ENCODE measurements at regions not wholly inside any gene's neighbourhood (a gene's known extent, or its start where the extent isn't known, plus 50 kb on each side); places are given as distances from the start of the nearest gene placed in this dataset.
"Not testable (repeated sequence)": the region's sequence is repeated elsewhere in the genome, so short reads cannot be mapped to it uniquely, and the experiment has no call there.

- Histone ChIP-seq H3K27me3 (ENCODE audit: control insufficient read depth in 3 of 3, insufficient read depth in 3 of 3, low read depth in 1 of 3, low read length in 3 of 3) (peaks cover 0 to 1% (median 0%) of the 10 kb centered on the region in 3 experiments), H3K4me2 (ENCODE audit: insufficient read depth, low read length, poor library complexity, severe bottlenecking) (no peak overlapping the region), H4K8ac (ENCODE audit: low read depth, low read length) (no peak overlapping the region), H3K23ac (ENCODE audit: low read depth, low read length, poor library complexity) (peak overlapping the region; percentile 82), H3K14ac (ENCODE audit: low read length) (peak overlapping the region; percentile 39), H3K4me3 (ENCODE audit: low read length in 2 of 2) (peak overlapping the region in 1 of 2 donors; percentile 60), H3K4ac (ENCODE audit: low read length) (no peak overlapping the region), H3K9me3 (replicated peaks in 1 of 2; ENCODE audit: control insufficient read depth in 2 of 2, insufficient read depth in 1 of 2, low read depth in 1 of 2, low read length in 2 of 2) (peaks cover 0 to 5% of the 10 kb centered on the region in 2 donors), H4K91ac (ENCODE audit: low read depth, low read length, poor library complexity) (no peak overlapping the region), H3K27ac (replicated peaks; ENCODE audit: low read length) (no peak overlapping the region), H2AK5ac (ENCODE audit: low read depth, low read length) (peak overlapping the region; percentile 99), H2BK120ac (ENCODE audit: low read depth, low read length) (no peak overlapping the region), H3K9ac (ENCODE audit: low read depth, low read length, poor library complexity) (peak overlapping the region; percentile 0), H3K18ac (ENCODE audit: low read length) (peak overlapping the region; percentile 89), H3K4me1 (ENCODE audit: control insufficient read depth in 2 of 2, insufficient read depth in 1 of 2, low read depth in 1 of 2, low read length in 2 of 2) (peaks cover 0 to 20% of the 10 kb centered on the region in 2 donors), H2BK5ac (ENCODE audit: low read length) (no peak overlapping the region), H3K36me3 (replicated peaks in 1 of 2; ENCODE audit: control insufficient read depth in 2 of 2, insufficient read depth in 2 of 2, low read length in 2 of 2) (no peaks in the 10 kb centered on the region), H2AFZ (ENCODE audit: low read length) (no peak overlapping the region), H3K79me1 (ENCODE audit: low read depth, low read length) (no peaks in the 10 kb centered on the region), H2BK12ac (ENCODE audit: low read length) (peak overlapping the region; percentile 98), H2BK15ac (ENCODE audit: low read length) (peak overlapping the region; percentile 81)
- no CpG with 5 or more reads among the region's 13 CpGs for WGBS, 2 donors (ENCODE audit: extremely low coverage in 2 of 2, insufficient read length in 2 of 2, insufficient replicate concordance in 1 of 2)
- no peak for DNase-seq (ENCODE audit: low spot score)
Observed at GRCh38 chr16:86955136-86955855, 361.9 kb downstream of the C16orf95 start.

GRCh38 chr16:86956437-86956836 lies 360.8 kb downstream of the C16orf95 start:
- Histone ChIP-seq H3K36me3 (replicated peaks in 1 of 2; ENCODE audit: control insufficient read depth in 2 of 2, insufficient read depth in 2 of 2, low read length in 2 of 2) (no peaks in the 10 kb centered on the region), H4K91ac (ENCODE audit: low read depth, low read length, poor library complexity) (no peak overlapping the region), H2BK5ac (ENCODE audit: low read length) (no peak overlapping the region), H4K8ac (ENCODE audit: low read depth, low read length) (no peak overlapping the region), H3K79me1 (ENCODE audit: low read depth, low read length) (no peaks in the 10 kb centered on the region), H3K23ac (ENCODE audit: low read depth, low read length, poor library complexity) (peak overlapping the region; percentile 74), H3K4me1 (ENCODE audit: control insufficient read depth in 2 of 2, insufficient read depth in 1 of 2, low read depth in 1 of 2, low read length in 2 of 2) (peaks cover 0 to 25% of the 10 kb centered on the region in 2 donors), H3K14ac (ENCODE audit: low read length) (peak overlapping the region; percentile 40), H2BK120ac (ENCODE audit: low read depth, low read length) (no peak overlapping the region), H3K4ac (ENCODE audit: low read length) (no peak overlapping the region), H3K4me2 (ENCODE audit: insufficient read depth, low read length, poor library complexity, severe bottlenecking) (no peak overlapping the region), H2AK5ac (ENCODE audit: low read depth, low read length) (peak overlapping the region; percentile 42), H3K4me3 (ENCODE audit: low read length in 2 of 2) (no peak overlapping the region), H3K27me3 (ENCODE audit: control insufficient read depth in 3 of 3, insufficient read depth in 3 of 3, low read depth in 1 of 3, low read length in 3 of 3) (no peaks in the 10 kb centered on the region), H2AFZ (ENCODE audit: low read length) (no peak overlapping the region), H3K9me3 (replicated peaks in 1 of 2; ENCODE audit: control insufficient read depth in 2 of 2, insufficient read depth in 1 of 2, low read depth in 1 of 2, low read length in 2 of 2) (peaks cover 0 to 5% of the 10 kb centered on the region in 2 donors), H2BK15ac (ENCODE audit: low read length) (no peak overlapping the region), H3K27ac (replicated peaks; ENCODE audit: low read length) (no peak overlapping the region), H2BK12ac (ENCODE audit: low read length) (no peak overlapping the region), H3K9ac (ENCODE audit: low read depth, low read length, poor library complexity) (no peak overlapping the region), H3K18ac (ENCODE audit: low read length) (peak overlapping the region; percentile 79)
- no CpG with 5 or more reads among the region's 15 CpGs for WGBS, 2 donors (ENCODE audit: extremely low coverage in 2 of 2, insufficient read length in 2 of 2, insufficient replicate concordance in 1 of 2)
- no peak for DNase-seq (ENCODE audit: low spot score)

GRCh38 chr16:86957662-86958198 lies 359.5 kb downstream of the C16orf95 start:
- no CpG with 5 or more reads among the region's 12 CpGs for WGBS, 2 donors (ENCODE audit: extremely low coverage in 2 of 2, insufficient read length in 2 of 2, insufficient replicate concordance in 1 of 2)
- peaks cover 0 to 27% of the 10 kb centered on the region in 2 donors for H3K4me1 ChIP-seq (ENCODE audit: control insufficient read depth in 2 of 2, insufficient read depth in 1 of 2, low read depth in 1 of 2, low read length in 2 of 2)
- not testable (repeated sequence) for H3K4me3 ChIP-seq (ENCODE audit: low read length in 2 of 2); H4K8ac ChIP-seq (ENCODE audit: low read depth, low read length); H3K79me1 ChIP-seq (ENCODE audit: low read depth, low read length); H2BK12ac ChIP-seq (ENCODE audit: low read length); H3K9ac ChIP-seq (ENCODE audit: low read depth, low read length, poor library complexity); H3K27me3 ChIP-seq (ENCODE audit: control insufficient read depth in 3 of 3, insufficient read depth in 3 of 3, low read depth in 1 of 3, low read length in 3 of 3); H3K4me2 ChIP-seq (ENCODE audit: insufficient read depth, low read length, poor library complexity, severe bottlenecking); H3K18ac ChIP-seq (ENCODE audit: low read length); DNase-seq (ENCODE audit: low spot score); H2AFZ ChIP-seq (ENCODE audit: low read length); H3K4ac ChIP-seq (ENCODE audit: low read length); H3K27ac ChIP-seq (replicated peaks; ENCODE audit: low read length); H3K36me3 ChIP-seq (replicated peaks in 1 of 2; ENCODE audit: control insufficient read depth in 2 of 2, insufficient read depth in 2 of 2, low read length in 2 of 2); H4K91ac ChIP-seq (ENCODE audit: low read depth, low read length, poor library complexity); H3K9me3 ChIP-seq (replicated peaks in 1 of 2; ENCODE audit: control insufficient read depth in 2 of 2, insufficient read depth in 1 of 2, low read depth in 1 of 2, low read length in 2 of 2); H2BK5ac ChIP-seq (ENCODE audit: low read length); H2BK15ac ChIP-seq (ENCODE audit: low read length); H3K23ac ChIP-seq (ENCODE audit: low read depth, low read length, poor library complexity); H2BK120ac ChIP-seq (ENCODE audit: low read depth, low read length); H3K14ac ChIP-seq (ENCODE audit: low read length)
- H2AK5ac ChIP-seq (ENCODE audit: low read depth, low read length) = peak overlapping the region; percentile 71

GRCh38 chr16:86958423-86958822 lies 358.8 kb downstream of the C16orf95 start:
- H3K36me3 ChIP-seq (replicated peaks in 1 of 2; ENCODE audit: control insufficient read depth in 2 of 2, insufficient read depth in 2 of 2, low read length in 2 of 2) = no peaks in the 10 kb centered on the region
- DNase-seq (ENCODE audit: low spot score) = no peak
- H2BK5ac ChIP-seq (ENCODE audit: low read length) = no peak overlapping the region
- no peak overlapping the region for H2BK15ac ChIP-seq (ENCODE audit: low read length)
- H3K9me3 ChIP-seq (replicated peaks in 1 of 2; ENCODE audit: control insufficient read depth in 2 of 2, insufficient read depth in 1 of 2, low read depth in 1 of 2, low read length in 2 of 2) = no peaks in the 10 kb centered on the region
- peaks cover 0 to 27% of the 10 kb centered on the region in 2 donors for H3K4me1 ChIP-seq (ENCODE audit: control insufficient read depth in 2 of 2, insufficient read depth in 1 of 2, low read depth in 1 of 2, low read length in 2 of 2)
- no peak overlapping the region for H2AFZ ChIP-seq (ENCODE audit: low read length)
- H3K27me3 ChIP-seq (ENCODE audit: control insufficient read depth in 3 of 3, insufficient read depth in 3 of 3, low read depth in 1 of 3, low read length in 3 of 3) = no peaks in the 10 kb centered on the region
- H3K4ac ChIP-seq (ENCODE audit: low read length) = no peak overlapping the region
- peak overlapping the region; percentile 59 for H3K14ac ChIP-seq (ENCODE audit: low read length)
- H2BK120ac ChIP-seq (ENCODE audit: low read depth, low read length) = no peak overlapping the region
- H3K18ac ChIP-seq (ENCODE audit: low read length) = peak overlapping the region; percentile 15
- H4K8ac ChIP-seq (ENCODE audit: low read depth, low read length) = no peak overlapping the region
- no peak overlapping the region for H3K4me2 ChIP-seq (ENCODE audit: insufficient read depth, low read length, poor library complexity, severe bottlenecking)
- no CpG with 5 or more reads among the region's 9 CpGs for WGBS, 2 donors (ENCODE audit: extremely low coverage in 2 of 2, insufficient read length in 2 of 2, insufficient replicate concordance in 1 of 2)
- H3K79me1 ChIP-seq (ENCODE audit: low read depth, low read length) = no peaks in the 10 kb centered on the region
- no peak overlapping the region for H3K23ac ChIP-seq (ENCODE audit: low read depth, low read length, poor library complexity)
- H3K27ac ChIP-seq (replicated peaks; ENCODE audit: low read length) = no peak overlapping the region
- no peak overlapping the region for H2BK12ac ChIP-seq (ENCODE audit: low read length)
- H2AK5ac ChIP-seq (ENCODE audit: low read depth, low read length) = no peak overlapping the region
- H4K91ac ChIP-seq (ENCODE audit: low read depth, low read length, poor library complexity) = no peak overlapping the region
- no peak overlapping the region for H3K9ac ChIP-seq (ENCODE audit: low read depth, low read length, poor library complexity)
- H3K4me3 ChIP-seq (ENCODE audit: low read length in 2 of 2) = no peak overlapping the region
